Tibial nerve (tissue), 3 donors: ENCODE measurements at regions not wholly inside any gene's neighbourhood (a gene's known extent, or its start where the extent isn't known, plus 50 kb on each side); places are given as distances from the start of the nearest gene placed in this dataset.

Experiments
- CTCF ChIP-seq, 5 experiments: fragments of 200-600 bp in 3 of 5; fragments of 450-650 bp in 2 of 5; sonication (generic) in 3 of 5; IDR thresholded peaks; one replicate each; pipeline ENCODE4 v1.5.1; 2016 to 2019; ENCODE audit warnings: antibody characterized with exemption in 5 of 5, mild to moderate bottlenecking in 3 of 5, moderate library complexity in 2 of 5
- POLR2A ChIP-seq, 2 donors: fragments of 450-650 bp; IDR thresholded peaks; one replicate each; pipeline ENCODE4 v1.6.1; 2017; ENCODE audit warnings: antibody characterized with exemption in 2 of 2, mild to moderate bottlenecking in 2 of 2, moderate library complexity in 2 of 2

GRCh38 chr9:87026204-87026603 is 78.9 kb upstream of the GAS1 start:
- no peak for TF ChIP-seq CTCF (IDR thresholded peaks at IDR 0.05)
- no peak for TF ChIP-seq POLR2A (IDR thresholded peaks at IDR 0.05)
